SK-N-SH treated with all-trans-retinoic acid at 6 μM for 48 hours (cell line): ENCODE measurements at regions not wholly inside any gene's neighbourhood (a gene's known extent, or its start where the extent isn't known, plus 50 kb on each side); places are given as distances from the start of the nearest gene placed in this dataset.

Experiments
- ATAC-seq: fragments of 200-7000 bp; cut with Tn5 transposase; 3 replicates; pipeline ENCODE4 v1.9.1; 2020; ENCODE audit warnings: mild to moderate bottlenecking, moderate library complexity
- ARNTL ChIP-seq: fragments of 450-650 bp; formaldehyde crosslinking; IDR thresholded peaks from 2 replicates; pipeline ENCODE4 v1.5.0; 2020; ENCODE audit warnings: low read depth, mild to moderate bottlenecking, moderate library complexity, borderline replicate concordance
- BACH2 ChIP-seq: fragments of 250-450 bp; sonication (Bioruptor Pico); IDR thresholded peaks from 2 replicates; pipeline ENCODE4 v1.9.0; 2021; ENCODE audit warnings: mild to moderate bottlenecking, borderline replicate concordance
- CSDC2 ChIP-seq: fragments of 250-450 bp; sonication (Bioruptor Pico); IDR thresholded peaks from 2 replicates; pipeline ENCODE4 v1.5.0; 2020; ENCODE audit warnings: mild to moderate bottlenecking, moderate library complexity
- ESRRG ChIP-seq: fragments of 250-450 bp; sonication (Bioruptor Pico); IDR thresholded peaks from 2 replicates; pipeline ENCODE4 v1.6.1; 2021; ENCODE audit warnings: mild to moderate bottlenecking
- GLIS3 ChIP-seq: fragments of 250-450 bp; sonication (Bioruptor Pico); IDR thresholded peaks from 2 replicates; pipeline ENCODE4 v1.5.0; 2020; ENCODE audit warnings: mild to moderate bottlenecking, moderate library complexity
- ISL1 ChIP-seq: fragments of 250-450 bp; sonication (Bioruptor Pico); IDR thresholded peaks from 2 replicates; pipeline ENCODE4 v2.1.2; 2022; ENCODE audit warnings: mild to moderate bottlenecking, moderate library complexity
- PATZ1 ChIP-seq: fragments of 250-450 bp; sonication (Bioruptor Pico); IDR thresholded peaks from 2 replicates; pipeline ENCODE4 v1.8.0; 2020; ENCODE audit warnings: mild to moderate bottlenecking, moderate library complexity, borderline replicate concordance
- PPARA ChIP-seq: fragments of 250-450 bp; sonication (Bioruptor Pico); IDR thresholded peaks from 2 replicates; pipeline ENCODE4 v1.5.0; 2020; ENCODE audit warnings: mild to moderate bottlenecking, borderline replicate concordance
- RARB ChIP-seq: fragments of 250-450 bp; sonication (Bioruptor Pico); IDR thresholded peaks from 2 replicates; pipeline ENCODE4 v1.8.0; 2021; ENCODE audit warnings: mild to moderate bottlenecking, moderate library complexity
- TOX ChIP-seq: fragments of 250-450 bp; sonication (Bioruptor Pico); IDR thresholded peaks from 2 replicates; pipeline ENCODE4 v1.8.0; 2021; ENCODE audit warnings: mild to moderate bottlenecking, moderate library complexity, borderline replicate concordance
- TSHZ2 ChIP-seq: fragments of 250-450 bp; sonication (Bioruptor Pico); IDR thresholded peaks from 2 replicates; pipeline ENCODE4 v1.5.0; 2020; ENCODE audit warnings: mild to moderate bottlenecking, moderate library complexity
- ZC3H10 ChIP-seq: fragments of 250-450 bp; sonication (Bioruptor Pico); IDR thresholded peaks from 2 replicates; pipeline ENCODE4 v1.5.1; 2021; ENCODE audit warnings: mild to moderate bottlenecking, moderate library complexity
- ZFP3 ChIP-seq: fragments of 250-450 bp; sonication (Bioruptor Pico); IDR thresholded peaks from 2 replicates; pipeline ENCODE4 v1.5.0; 2020; ENCODE audit warnings: mild to moderate bottlenecking, moderate library complexity
- ZFP30 ChIP-seq: fragments of 450-650 bp; formaldehyde crosslinking; IDR thresholded peaks from 2 replicates; pipeline ENCODE4 v1.5.0; 2022; ENCODE audit warnings: mild to moderate bottlenecking, moderate library complexity
- ZNF565 ChIP-seq: fragments of 450-650 bp; formaldehyde crosslinking; conservative IDR thresholded peaks from 2 replicates; pipeline ENCODE4 v1.5.0; 2020; ENCODE audit warnings: low read depth, mild to moderate bottlenecking, moderate library complexity
- ZNF70 ChIP-seq: fragments of 450-650 bp; formaldehyde crosslinking; IDR thresholded peaks from 2 replicates; pipeline ENCODE4 v1.5.0; 2020; ENCODE audit warnings: mild to moderate bottlenecking, moderate library complexity
- ZNF8 ChIP-seq: fragments of 450-650 bp; formaldehyde crosslinking; IDR thresholded peaks from 2 replicates; pipeline ENCODE4 v1.5.0; 2020; ENCODE audit warnings: mild to moderate bottlenecking, moderate library complexity
- TF ChIP-seq, protein P1 (sequence below): fragments of 250-450 bp; sonication (Bioruptor Pico); IDR thresholded peaks from 2 replicates; pipeline ENCODE4 v1.5.1; 2020; ENCODE audit warnings: low read depth, mild to moderate bottlenecking, moderate library complexity
- TF ChIP-seq, protein P2 (sequence below): fragments of 250-450 bp; sonication (Bioruptor Pico); IDR thresholded peaks from 2 replicates; pipeline ENCODE4 v1.8.0; 2021; ENCODE audit warnings: low read depth, mild to moderate bottlenecking, moderate library complexity, borderline replicate concordance
- TF ChIP-seq, protein P3 (sequence below): fragments of 250-450 bp; sonication (Bioruptor Pico); IDR thresholded peaks from 2 replicates; pipeline ENCODE4 v1.5.1; 2021; ENCODE audit warnings: mild to moderate bottlenecking, moderate library complexity

DNA sequence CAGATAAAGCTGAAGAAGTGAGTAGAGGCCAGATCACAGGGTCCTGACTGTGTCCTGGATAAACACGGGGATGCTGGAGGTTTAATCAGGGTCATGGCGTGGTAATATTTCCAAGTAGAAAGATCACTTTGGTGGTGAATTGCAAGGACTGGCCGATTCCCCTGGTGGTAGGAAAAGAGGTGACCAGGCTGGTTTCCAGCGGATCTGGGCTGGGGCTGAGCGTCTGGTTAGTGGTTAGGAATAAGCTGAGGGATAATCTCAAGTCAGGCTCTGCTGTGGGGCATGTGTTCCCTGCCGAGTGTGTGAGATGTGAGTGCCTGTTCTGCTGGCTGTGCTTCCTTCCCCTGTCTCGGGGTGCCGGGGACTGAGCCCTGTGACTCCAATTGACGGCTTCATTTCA, 484.0 kb downstream of the TSN start:
- no peak for ATAC-seq
- no peak for TF ChIP-seq ESRRG

GRCh38 chr2:122244598-122245229, 489.3 kb downstream of the TSN start:
- ATAC-seq, result no peak
- no peak for TF ChIP-seq ESRRG
- no peak for TF ChIP-seq TSHZ2 (CRISPR knock-in tag)
- TF ChIP-seq, protein P1, sequence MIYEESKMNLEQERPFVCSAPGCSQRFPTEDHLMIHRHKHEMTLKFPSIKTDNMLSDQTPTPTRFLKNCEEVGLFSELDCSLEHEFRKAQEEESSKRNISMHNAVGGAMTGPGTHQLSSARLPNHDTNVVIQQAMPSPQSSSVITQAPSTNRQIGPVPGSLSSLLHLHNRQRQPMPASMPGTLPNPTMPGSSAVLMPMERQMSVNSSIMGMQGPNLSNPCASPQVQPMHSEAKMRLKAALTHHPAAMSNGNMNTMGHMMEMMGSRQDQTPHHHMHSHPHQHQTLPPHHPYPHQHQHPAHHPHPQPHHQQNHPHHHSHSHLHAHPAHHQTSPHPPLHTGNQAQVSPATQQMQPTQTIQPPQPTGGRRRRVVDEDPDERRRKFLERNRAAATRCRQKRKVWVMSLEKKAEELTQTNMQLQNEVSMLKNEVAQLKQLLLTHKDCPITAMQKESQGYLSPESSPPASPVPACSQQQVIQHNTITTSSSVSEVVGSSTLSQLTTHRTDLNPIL (CRISPR knock-in tag), result no peak
- TF ChIP-seq ZC3H10, result no peak
- TF ChIP-seq ZNF70 (CRISPR knock-in tag), result no peak
- no peak for TF ChIP-seq ZFP30 (CRISPR knock-in tag)
- no peak for TF ChIP-seq ZNF565 (CRISPR knock-in tag)
- TF ChIP-seq ISL1, result no peak
- no peak for TF ChIP-seq PPARA
- no peak for TF ChIP-seq PATZ1 (CRISPR knock-in tag)
- no peak for TF ChIP-seq ARNTL (CRISPR knock-in tag)
- no peak for TF ChIP-seq ZFP3
- no peak for TF ChIP-seq GLIS3 (CRISPR knock-in tag)
- TF ChIP-seq, protein P2, sequence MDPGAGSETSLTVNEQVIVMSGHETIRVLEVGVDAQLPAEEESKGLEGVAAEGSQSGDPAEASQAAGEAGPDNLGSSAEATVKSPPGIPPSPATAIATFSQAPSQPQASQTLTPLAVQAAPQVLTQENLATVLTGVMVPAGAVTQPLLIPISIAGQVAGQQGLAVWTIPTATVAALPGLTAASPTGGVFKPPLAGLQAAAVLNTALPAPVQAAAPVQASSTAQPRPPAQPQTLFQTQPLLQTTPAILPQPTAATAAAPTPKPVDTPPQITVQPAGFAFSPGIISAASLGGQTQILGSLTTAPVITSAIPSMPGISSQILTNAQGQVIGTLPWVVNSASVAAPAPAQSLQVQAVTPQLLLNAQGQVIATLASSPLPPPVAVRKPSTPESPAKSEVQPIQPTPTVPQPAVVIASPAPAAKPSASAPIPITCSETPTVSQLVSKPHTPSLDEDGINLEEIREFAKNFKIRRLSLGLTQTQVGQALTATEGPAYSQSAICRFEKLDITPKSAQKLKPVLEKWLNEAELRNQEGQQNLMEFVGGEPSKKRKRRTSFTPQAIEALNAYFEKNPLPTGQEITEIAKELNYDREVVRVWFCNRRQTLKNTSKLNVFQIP, result no peak
- no peak for TF ChIP-seq RARB (CRISPR knock-in tag)

DNA sequence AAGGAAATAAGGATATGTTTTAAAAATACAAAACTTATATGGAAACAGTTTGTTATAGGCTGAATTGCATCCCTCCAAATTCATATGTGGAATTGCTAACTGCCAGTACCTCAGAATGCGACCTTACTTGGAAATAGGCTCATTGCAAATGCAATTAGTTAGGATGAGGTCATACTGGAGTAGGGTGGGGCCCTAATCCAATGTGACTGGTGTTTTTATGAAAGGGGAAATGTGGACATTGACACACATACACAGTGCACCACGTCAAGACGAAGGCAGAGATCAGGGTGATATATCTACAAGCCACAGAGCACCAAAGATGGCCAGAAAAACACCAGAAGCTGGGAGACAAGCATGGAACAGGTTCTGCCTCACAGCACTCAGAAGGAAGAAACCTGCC, 494.2 kb downstream of the TSN start:
- TF ChIP-seq, protein P3, sequence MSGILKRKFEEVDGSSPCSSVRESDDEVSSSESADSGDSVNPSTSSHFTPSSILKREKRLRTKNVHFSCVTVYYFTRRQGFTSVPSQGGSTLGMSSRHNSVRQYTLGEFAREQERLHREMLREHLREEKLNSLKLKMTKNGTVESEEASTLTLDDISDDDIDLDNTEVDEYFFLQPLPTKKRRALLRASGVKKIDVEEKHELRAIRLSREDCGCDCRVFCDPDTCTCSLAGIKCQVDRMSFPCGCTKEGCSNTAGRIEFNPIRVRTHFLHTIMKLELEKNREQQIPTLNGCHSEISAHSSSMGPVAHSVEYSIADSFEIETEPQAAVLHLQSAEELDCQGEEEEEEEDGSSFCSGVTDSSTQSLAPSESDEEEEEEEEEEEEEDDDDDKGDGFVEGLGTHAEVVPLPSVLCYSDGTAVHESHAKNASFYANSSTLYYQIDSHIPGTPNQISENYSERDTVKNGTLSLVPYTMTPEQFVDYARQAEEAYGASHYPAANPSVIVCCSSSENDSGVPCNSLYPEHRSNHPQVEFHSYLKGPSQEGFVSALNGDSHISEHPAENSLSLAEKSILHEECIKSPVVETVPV (CRISPR knock-in tag), result no peak
- TF ChIP-seq ZNF70 (CRISPR knock-in tag), result no peak
- no peak for TF ChIP-seq ESRRG
- no peak for TF ChIP-seq PPARA
- TF ChIP-seq ISL1, result no peak
- TF ChIP-seq, all 23 proteins: peak for 0
- ATAC-seq, result no peak

GRCh38 chr2:122251158-122251557, 495.7 kb downstream of the TSN start:
- TF ChIP-seq ZNF8 (CRISPR knock-in tag), result no peak
- TF ChIP-seq CSDC2 (CRISPR knock-in tag), result no peak
- no peak for TF ChIP-seq PPARA
- TF ChIP-seq, protein P1 (CRISPR knock-in tag), result no peak
- TF ChIP-seq, protein P3 (CRISPR knock-in tag), result no peak
- no peak for TF ChIP-seq ARNTL (CRISPR knock-in tag)
- TF ChIP-seq, protein P2, result no peak
- no peak for TF ChIP-seq ZFP30 (CRISPR knock-in tag)
- no peak for TF ChIP-seq TOX (CRISPR knock-in tag)
- no peak for TF ChIP-seq ISL1
- TF ChIP-seq BACH2 (CRISPR knock-in tag), result no peak
- TF ChIP-seq ESRRG, result no peak
- no peak for TF ChIP-seq ZC3H10
- no peak for TF ChIP-seq ZNF70 (CRISPR knock-in tag)
- TF ChIP-seq RARB (CRISPR knock-in tag), result no peak
- ATAC-seq, result no peak
